IPS-18c (cell line): ENCODE measurements at regions not wholly inside any gene's neighbourhood (a gene's known extent, or its start where the extent isn't known, plus 50 kb on each side); places are given as distances from the start of the nearest gene placed in this dataset.
"Not testable (repeated sequence)": the region's sequence is repeated elsewhere in the genome, so short reads cannot be mapped to it uniquely, and the experiment has no call there.

Experiments used
- H3K4me3 ChIP-seq: 2 replicates; pipeline ENCODE4 v1.7.0; 2013; ENCODE audit warnings: low read depth, mild to moderate bottlenecking, low read length, moderate library complexity; ENCODE audit not compliant: insufficient read depth
- H3K9me3 ChIP-seq: one replicate; pipeline ENCODE4 v1.6.1; 2013; ENCODE audit warnings: mild to moderate bottlenecking, low read length, moderate library complexity; ENCODE audit not compliant: control insufficient read depth, insufficient read depth

DNA sequence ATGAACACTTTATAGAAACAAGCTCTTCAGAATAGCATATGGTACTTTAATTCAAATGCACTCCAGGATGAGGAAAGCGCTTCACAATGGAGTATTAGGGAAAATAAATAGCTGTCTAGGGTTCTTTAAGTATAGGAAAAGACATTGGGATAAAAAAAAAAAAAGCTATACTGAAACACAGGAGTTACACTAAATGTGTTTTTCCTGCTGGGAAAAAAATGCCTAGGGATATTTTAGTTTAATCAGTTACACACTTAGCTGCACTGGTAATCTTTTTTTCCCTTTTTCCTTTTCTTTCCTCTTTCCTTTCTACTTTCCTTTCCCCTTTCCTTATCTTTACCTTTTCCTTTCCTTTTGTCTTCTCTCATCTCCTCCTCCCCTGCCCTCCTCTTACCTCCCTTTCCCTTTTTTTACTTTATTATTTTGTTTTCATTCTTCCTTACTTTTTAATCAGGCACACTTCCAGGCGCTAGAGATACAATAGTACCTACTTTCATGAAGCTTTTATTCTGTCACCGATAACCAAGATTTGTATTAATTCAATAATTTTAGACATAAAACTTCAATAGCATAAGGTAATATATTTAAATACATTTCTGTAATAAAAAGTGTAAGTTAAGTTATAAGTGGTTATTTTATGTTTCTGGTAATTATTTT lies 758.7 kb downstream of the CDH18 start:
- no peaks in the 10 kb centered on the region for H3K9me3 ChIP-seq
- no peak overlapping the region for H3K4me3 ChIP-seq

- Histone ChIP-seq H3K4me3 (no peak overlapping the region), H3K9me3 (no peaks in the 10 kb centered on the region)
These were observed 754.4 kb downstream of the CDH18 start for GRCh38 chr5:19233573-19233972.

GRCh38 chr5:19235101-19235584 lies 752.9 kb downstream of the CDH18 start:
- no peak overlapping the region for H3K4me3 ChIP-seq
- H3K9me3 ChIP-seq, result no peaks in the 10 kb centered on the region

GRCh38 chr5:19240170-19240569 lies 747.8 kb downstream of the CDH18 start:
- no peaks in the 10 kb centered on the region for H3K9me3 ChIP-seq

DNA sequence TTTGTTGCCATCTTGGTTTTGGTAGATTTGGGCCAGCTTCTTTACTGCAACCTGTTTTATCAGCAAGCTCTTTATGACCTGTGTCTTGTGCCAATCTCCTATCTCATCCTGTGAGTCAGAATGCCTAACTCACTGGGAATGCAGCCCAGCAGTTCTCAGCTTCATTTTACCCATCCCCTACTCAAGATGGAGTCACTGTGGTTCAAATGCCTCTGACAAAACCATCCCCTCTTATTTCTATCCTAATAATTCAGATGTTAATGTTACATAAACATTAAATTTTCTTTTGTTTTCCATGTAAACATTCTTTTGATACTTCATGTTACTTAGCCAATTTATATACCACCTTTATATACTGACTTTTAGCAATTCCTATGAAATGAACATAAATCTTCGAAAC lies 746.3 kb downstream of the CDH18 start:
- H3K4me3 ChIP-seq, result no peak overlapping the region
- H3K9me3 ChIP-seq, result no peaks in the 10 kb centered on the region

More at GRCh38 chr5:19240170-19240569, 747.8 kb downstream of the CDH18 start:
- H3K4me3 ChIP-seq, result no peak overlapping the region

DNA sequence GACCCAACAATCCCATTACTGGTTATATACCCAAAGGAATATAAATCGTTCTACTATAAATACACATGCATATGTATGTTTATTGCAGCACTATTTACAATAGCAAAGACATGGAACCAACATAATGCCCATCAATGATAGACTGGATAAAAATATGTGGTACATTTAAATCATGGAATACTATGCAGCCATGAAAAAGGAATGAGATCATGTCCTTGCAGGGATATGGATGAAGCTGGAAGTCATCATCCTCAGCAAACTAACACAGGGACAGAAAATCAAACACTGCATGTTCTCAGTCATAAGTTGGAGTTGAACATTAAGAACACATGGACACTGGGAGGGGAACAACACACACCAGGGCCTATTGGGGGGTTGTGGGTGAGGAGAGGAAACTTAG lies 741.8 kb downstream of the CDH18 start:
- H3K4me3 ChIP-seq, H3K9me3 ChIP-seq: not testable (repeated sequence)

- H3K4me3 ChIP-seq, result no peak overlapping the region
These were observed 740.7 kb downstream of the CDH18 start for GRCh38 chr5:19247302-19247701.

GRCh38 chr5:19256036-19256435 lies 732.0 kb downstream of the CDH18 start:
- peaks cover under 1% of the 10 kb centered on the region for H3K9me3 ChIP-seq
- no peak overlapping the region for H3K4me3 ChIP-seq

More at GRCh38 chr5:19247302-19247701, 740.7 kb downstream of the CDH18 start:
- H3K9me3 ChIP-seq, result no peaks in the 10 kb centered on the region

GRCh38 chr5:19258686-19259085 lies 729.3 kb downstream of the CDH18 start:
- peaks cover 4% of the 10 kb centered on the region for H3K9me3 ChIP-seq
- H3K4me3 ChIP-seq, result no peak overlapping the region

DNA sequence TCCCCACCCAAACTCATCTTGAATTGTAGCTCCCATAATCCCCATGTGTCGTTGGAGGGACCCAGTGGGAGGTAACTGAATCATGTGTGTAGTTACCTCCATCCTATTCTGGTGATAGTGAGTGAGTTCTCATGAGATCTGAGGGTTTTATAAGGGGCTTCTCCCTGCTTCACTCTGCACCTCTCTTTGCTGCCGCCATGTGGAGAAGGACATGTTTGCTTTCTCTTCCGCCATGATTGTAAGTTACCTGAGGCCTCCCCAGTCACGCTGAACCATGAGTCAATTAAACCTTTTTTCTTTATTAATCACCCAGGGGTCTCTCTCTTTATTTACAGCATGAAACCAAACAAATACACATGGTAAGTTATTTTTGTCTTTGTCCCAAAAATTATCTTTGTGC lies 726.1 kb downstream of the CDH18 start:
- peaks cover 4% of the 10 kb centered on the region for H3K9me3 ChIP-seq
- H3K4me3 ChIP-seq, result no peak overlapping the region

- H3K4me3 ChIP-seq, result no peak overlapping the region
- peaks cover 4% of the 10 kb centered on the region for H3K9me3 ChIP-seq
These were observed 723.2 kb downstream of the CDH18 start for GRCh38 chr5:19264821-19265220.

- no peaks in the 10 kb centered on the region for H3K9me3 ChIP-seq
- H3K4me3 ChIP-seq, result no peak overlapping the region
These were observed 721.2 kb downstream of the CDH18 start for GRCh38 chr5:19266791-19267190.

GRCh38 chr5:19270153-19270552 lies 717.8 kb downstream of the CDH18 start:
- Histone ChIP-seq H3K9me3 (no peaks in the 10 kb centered on the region), H3K4me3 (no peak overlapping the region)

GRCh38 chr5:19274578-19274977 lies 713.4 kb downstream of the CDH18 start:
- H3K4me3 ChIP-seq, result no peak overlapping the region
- H3K9me3 ChIP-seq, result peaks cover 2% of the 10 kb centered on the region

DNA sequence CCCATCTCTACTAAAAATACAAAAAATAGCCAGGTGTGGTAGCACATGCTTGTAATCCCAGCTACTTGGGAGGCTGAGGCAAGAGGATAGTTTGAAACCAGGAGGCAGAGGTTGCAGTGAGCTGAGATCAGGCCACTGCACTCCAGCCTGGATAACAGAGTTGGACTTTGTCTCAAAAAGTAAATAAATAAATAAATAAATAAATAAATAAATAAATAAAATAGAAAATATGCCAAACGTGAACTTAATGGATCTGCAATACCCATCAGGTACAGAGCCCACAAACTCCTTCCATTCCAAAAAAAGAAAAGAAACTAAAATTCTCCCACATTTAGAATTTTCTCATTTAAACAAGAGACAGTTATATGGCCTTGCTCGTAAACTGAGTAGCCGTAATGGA lies 702.7 kb downstream of the CDH18 start:
- no peak overlapping the region for H3K4me3 ChIP-seq
- no peaks in the 10 kb centered on the region for H3K9me3 ChIP-seq

DNA sequence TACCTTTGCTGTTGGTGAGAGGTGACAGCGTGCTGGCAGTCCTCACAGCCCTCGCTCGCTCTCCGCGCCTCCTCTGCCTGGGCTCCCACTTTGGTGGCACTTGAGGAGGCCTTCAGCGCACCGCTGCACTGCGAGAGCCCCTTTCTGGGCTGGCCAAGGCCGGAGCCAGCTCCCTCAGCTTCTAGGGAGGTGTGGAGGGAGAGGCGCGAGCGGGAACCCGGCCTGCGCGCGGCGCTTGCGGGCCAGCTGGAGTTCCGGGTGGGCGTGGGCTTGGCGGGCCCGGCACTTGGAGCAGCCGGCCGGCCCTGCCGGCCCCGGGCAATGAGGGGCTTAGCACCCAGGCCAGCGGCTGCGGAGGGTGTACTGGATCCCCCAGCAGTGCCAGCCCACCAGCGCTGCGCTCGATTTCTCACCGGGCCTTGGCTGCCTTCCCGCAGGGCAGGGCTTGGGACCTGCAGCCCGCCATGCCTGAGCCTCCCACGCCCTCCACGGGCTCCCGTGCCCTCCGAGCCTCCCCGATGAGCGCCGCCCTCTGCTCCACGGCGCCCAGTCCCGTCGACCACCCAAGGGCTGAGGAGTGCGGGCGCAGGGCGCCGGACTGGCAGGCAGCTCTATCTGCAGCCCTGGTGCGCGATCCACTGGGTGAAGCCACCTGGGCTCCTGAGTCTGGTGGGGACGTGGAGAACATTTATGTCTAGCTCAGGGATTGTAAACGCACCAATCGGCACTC lies 700.3 kb downstream of the CDH18 start:
- not testable (repeated sequence) for H3K4me3 ChIP-seq, H3K9me3 ChIP-seq

DNA sequence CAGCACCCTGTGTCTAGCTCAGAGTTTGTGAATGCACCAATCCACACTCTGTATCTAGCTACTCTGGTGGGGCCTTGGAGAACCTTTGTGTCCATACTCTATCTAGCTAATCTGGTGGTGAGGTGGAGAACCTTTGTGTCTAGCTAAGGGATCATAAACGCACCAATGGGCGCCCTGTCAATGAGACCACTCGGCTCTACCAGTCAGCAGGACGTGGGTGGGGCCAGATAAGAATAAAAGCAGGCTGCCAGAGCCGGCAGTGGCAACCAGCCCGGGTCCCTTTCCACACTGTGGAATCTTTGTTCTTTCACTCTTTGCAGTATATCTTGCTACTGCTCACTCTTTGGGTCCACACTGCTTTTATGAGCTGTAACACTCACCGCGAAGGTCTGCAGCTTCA lies 699.7 kb downstream of the CDH18 start:
- H3K4me3 ChIP-seq, H3K9me3 ChIP-seq: not testable (repeated sequence)

GRCh38 chr5:19297934-19298333 lies 690.1 kb downstream of the CDH18 start:
- no peak overlapping the region for H3K4me3 ChIP-seq

More at GRCh38 chr5:19297934-19298333, 690.1 kb downstream of the CDH18 start:
- no peaks in the 10 kb centered on the region for H3K9me3 ChIP-seq
